AG04449 (cell line): ENCODE measurements at regions not wholly inside any gene's neighbourhood (a gene's known extent, or its start where the extent isn't known, plus 50 kb on each side); places are given as distances from the start of the nearest gene placed in this dataset.

Experiments
- CTCF ChIA-PET: fragments of 350-600 bp; formaldehyde crosslinking; extraction: SDS; loops from one replicate; lab custom pipeline; 2021; ENCODE audit warnings: antibody characterized with exemption; lab: Yijun Ruan, JAX
- POLR2A ChIA-PET: fragments of 400-600, 350-600 bp; formaldehyde crosslinking; extraction: SDS; loops from one replicate; lab custom pipeline; 2020; ENCODE audit warnings: antibody characterized with exemption, inconsistent platforms; lab: Yijun Ruan, JAX
- DNase-seq: peaks from one replicate; pipeline ENCODE4 v3.0.0-alpha.2; 2010; ENCODE audit warnings: low read depth, low spot score
- H3K4me3 ChIP-seq: 2 replicates; pipeline ENCODE4 v1.5.1; 2011; ENCODE audit warnings: low read depth, mild to moderate bottlenecking, control low read depth, low read length
- TF ChIP-seq, protein P1 (sequence below): IDR thresholded peaks from one replicate; pipeline ENCODE4 v1.5.1; 2011; ENCODE audit warnings: mild to moderate bottlenecking, moderate library complexity, low read length, control low read depth, inconsistent platforms; ENCODE audit not compliant: insufficient read depth; ENCODE audit errors: missing control alignments

DNA sequence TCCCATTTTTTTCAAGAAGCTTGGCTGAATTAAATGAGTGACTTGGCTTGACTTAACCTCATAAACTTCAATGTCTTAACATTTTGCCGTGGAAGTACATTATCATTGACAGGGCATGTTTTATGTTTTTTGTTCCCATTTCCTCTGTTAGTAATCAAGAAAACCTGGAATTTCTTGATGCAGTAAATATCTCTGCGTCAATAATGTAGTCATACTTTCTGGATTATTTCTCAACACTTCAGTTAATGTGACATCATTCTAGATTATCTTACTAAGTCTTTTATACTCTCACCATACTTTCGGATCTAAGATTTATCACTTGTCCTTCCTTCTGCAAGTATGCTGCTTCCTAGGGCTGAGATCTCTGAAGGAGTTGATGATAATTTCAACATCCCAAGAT lies 58.6 kb upstream of the PGR start:
- H3K4me3 ChIP-seq, result no peak overlapping the region
- POLR2A ChIA-PET, result no interaction called here
- no peak for DNase-seq
- TF ChIP-seq, protein P1, sequence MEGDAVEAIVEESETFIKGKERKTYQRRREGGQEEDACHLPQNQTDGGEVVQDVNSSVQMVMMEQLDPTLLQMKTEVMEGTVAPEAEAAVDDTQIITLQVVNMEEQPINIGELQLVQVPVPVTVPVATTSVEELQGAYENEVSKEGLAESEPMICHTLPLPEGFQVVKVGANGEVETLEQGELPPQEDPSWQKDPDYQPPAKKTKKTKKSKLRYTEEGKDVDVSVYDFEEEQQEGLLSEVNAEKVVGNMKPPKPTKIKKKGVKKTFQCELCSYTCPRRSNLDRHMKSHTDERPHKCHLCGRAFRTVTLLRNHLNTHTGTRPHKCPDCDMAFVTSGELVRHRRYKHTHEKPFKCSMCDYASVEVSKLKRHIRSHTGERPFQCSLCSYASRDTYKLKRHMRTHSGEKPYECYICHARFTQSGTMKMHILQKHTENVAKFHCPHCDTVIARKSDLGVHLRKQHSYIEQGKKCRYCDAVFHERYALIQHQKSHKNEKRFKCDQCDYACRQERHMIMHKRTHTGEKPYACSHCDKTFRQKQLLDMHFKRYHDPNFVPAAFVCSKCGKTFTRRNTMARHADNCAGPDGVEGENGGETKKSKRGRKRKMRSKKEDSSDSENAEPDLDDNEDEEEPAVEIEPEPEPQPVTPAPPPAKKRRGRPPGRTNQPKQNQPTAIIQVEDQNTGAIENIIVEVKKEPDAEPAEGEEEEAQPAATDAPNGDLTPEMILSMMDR, result no peak
- CTCF ChIA-PET, result no interaction called here

DNA sequence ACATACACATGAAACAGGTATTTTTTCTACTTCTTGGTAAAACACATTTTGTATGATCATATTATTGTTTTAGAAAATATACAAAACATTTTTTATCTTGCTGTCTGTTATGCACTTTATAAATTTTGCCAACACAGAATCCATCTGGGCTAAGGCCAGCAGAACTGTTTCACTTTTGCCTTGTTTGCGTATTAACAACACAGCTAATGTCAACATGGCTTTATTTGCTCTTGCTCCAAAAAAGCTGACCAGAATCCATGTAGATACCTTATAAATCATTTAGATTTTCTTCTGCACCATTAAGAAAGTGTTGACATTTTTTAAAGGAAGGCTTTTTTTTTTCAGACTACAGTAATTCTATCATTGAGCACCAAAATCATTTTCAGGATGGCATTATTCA lies 58.1 kb upstream of the PGR start:
- CTCF ChIA-PET, result no interaction called here
- no peak overlapping the region for H3K4me3 ChIP-seq

DNA sequence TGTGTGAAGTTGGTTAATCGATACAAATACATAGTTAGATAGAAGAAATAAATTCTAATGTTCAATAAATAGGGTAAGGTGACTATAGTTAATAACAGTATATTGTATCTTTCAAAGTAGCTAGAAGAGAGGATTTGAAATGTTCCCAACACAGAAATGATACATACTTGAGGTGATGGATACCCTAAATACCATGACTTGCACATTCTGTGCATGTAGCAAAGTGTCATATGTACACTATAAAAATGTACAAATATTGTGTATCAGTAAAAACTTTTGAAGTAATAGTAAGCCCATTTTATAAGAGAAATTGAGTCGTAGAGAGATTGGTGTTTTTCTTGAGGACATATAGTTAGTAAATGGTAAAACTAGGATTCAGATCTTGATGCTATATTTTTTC lies 56.4 kb upstream of the PGR start:
- CTCF ChIA-PET, result no interaction called here
- no peak overlapping the region for H3K4me3 ChIP-seq
- TF ChIP-seq, protein P1, result no peak
- POLR2A ChIA-PET, result no interaction called here
- no peak for DNase-seq

More for the DNA sequence above, 58.1 kb upstream of the PGR start:
- TF ChIP-seq, protein P1, result no peak
- no peak for DNase-seq
- POLR2A ChIA-PET, result no interaction called here

DNA sequence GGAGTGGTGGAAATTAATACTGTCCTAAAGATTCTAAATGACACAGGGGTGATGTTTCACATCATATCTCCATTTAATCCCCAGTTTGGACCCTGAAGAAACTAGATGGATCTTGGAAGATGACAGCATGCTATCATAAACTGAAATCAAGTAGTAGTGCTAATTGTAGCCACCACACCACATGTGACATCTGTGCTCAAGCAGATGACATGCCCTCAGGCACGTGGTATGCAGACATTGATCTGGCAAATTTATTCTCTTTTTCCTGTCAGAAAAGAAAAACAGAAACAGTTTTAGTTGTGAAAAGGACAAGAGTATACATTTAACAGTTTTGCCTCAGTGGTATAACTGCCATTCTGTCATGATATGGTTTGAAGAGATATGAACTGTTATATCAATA lies 52.9 kb upstream of the PGR start:
- ChIA-PET CTCF (no interaction called here), POLR2A (no interaction called here)
- H3K4me3 ChIP-seq, result no peak overlapping the region
- TF ChIP-seq, protein P1, result no peak
- DNase-seq, result no peak

DNA sequence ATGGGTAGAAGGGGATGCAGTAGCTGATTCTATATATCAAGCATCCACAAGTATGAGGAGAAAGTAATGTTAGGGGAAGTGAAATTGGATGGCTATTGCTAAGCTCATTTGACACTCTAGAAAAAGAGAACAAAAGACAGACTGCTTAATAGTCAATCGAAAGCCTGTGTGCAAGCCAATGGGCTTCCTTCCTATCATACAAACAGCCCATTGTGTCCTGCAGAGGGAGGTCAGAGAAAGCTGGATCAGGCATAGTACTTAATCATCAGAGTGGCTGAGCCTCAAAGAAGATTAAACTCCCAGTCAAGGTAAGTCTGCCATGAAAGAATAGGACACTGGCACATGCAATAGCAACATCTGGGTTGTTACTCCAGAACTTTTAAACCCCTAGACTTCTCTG lies 50.9 kb upstream of the PGR start:
- TF ChIP-seq, protein P1, result no peak
- CTCF ChIA-PET, result no interaction called here

More for the DNA sequence above, 50.9 kb upstream of the PGR start:
- no peak overlapping the region for H3K4me3 ChIP-seq
- no peak for DNase-seq
- POLR2A ChIA-PET, result no interaction called here
